NAMALWA (cell line): ENCODE measurements at regions not wholly inside any gene's neighbourhood (a gene's known extent, or its start where the extent isn't known, plus 50 kb on each side); places are given as distances from the start of the nearest gene placed in this dataset.

Experiments used
- DNase-seq: peaks from one replicate; pipeline ENCODE4 v3.0.0-alpha.2; 2015; ENCODE audit warnings: low spot score

DNA sequence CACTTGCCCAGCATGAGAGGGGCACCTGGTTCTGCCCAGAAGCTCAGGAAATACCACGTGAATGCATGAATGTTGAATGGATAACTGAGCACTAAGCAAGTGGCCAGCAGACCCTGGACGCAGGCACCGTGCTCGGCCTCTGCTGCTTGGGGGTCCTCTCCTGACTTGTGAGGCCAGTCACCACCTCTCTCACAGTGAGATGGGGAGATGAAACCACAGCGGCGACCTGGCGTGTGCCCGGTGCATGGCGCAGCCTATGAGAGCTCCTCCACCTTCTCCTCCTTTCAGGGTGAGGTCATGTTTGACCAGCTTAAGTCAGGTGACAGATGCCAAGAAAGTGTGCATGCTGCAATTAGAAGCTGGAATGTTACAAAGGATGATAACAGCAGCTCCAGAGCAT, 75.5 kb downstream of the HMX1 start:
- DNase-seq = no peak

DNA sequence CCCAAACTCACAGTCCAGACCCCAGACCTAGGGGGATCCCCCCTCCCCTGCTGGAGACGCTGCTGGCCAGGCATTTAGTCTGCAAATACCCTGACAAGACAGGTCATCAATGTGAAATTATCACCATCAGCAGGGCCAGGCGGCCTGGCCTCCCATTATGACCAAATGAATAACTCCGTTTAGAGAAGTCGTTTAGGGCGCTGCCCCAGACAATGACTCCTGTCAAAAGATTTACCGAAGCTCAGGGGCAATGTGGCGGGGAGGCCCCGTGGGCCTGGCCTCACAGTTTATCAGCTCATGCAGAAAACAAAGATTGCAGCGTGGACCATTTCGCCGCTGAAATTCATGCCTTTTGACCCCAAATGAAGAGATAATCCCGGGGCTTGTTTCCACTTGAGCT, 76.5 kb downstream of the HMX1 start:
- no peak for DNase-seq

GRCh38 chr4:8794491-8794890, 77.1 kb downstream of the HMX1 start:
- no peak for DNase-seq

DNA sequence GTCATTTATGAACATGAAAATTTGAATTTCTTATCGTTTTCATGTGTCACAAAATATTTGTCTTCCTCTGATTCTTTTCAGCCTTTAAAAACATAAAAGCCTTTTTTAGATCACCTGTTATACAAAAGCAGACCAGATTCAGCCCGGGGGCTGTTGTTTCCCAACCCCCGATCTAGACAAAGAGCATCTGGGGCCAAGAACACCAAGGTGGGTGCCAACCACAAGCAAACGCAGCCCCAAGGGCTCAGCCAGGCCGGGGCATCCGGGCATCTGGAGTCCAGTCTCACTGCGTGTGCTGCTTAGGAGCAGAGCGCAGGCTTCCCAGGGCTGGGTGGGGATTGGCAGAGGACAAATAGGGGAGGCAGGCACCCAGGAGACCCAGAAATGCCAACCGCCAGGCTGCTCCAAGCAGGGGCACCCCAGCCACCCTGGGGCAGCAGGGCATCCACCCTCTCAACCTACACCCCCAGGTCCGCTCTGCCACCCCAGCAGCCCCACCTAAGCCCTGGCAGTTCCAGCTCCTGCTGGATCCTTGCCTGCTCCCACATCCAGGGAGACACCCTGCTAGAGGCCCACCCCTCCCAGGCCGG, 78.0 kb downstream of the HMX1 start:
- DNase-seq = no peak

- DNase-seq = no peak
Measured at GRCh38 chr4:8792491-8792890, 79.1 kb downstream of the HMX1 start.

DNA sequence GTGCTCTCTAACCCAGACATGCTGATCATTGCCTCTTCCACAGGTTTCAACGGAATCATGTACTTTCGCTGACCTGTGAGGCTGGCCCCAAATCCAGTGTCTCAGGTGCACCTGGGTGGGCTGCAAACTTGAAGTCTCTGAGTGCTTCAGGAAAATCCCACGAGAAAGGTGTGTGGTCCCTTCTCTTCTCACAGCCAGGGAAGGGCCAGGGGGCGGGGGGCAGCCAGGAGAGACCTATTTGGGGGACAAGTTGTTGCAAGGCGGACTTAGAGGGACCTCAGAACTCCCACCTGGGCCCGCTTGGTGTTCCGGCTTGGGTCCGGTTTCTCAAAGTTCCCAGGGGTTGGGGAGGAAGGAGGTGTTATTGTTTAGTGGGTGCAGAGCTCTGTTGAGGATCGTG, 80.0 kb downstream of the HMX1 start:
- DNase-seq = no peak

DNA sequence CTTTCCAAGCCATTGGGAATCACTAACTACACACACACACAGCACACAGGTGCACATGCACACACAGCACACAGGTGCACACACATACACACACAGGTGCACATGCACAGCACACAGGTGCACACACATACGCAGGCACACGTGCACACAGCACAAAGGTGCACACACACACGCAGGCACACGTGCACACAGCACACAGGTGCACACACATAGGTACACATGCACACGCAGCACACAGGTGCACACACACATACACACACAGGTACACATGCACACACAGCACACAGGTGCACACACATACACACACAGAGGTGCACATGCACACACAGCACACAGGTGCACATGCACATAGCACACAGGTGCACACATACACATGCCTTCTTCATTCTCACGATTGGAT, 80.9 kb downstream of the HMX1 start:
- DNase-seq = no peak

DNA sequence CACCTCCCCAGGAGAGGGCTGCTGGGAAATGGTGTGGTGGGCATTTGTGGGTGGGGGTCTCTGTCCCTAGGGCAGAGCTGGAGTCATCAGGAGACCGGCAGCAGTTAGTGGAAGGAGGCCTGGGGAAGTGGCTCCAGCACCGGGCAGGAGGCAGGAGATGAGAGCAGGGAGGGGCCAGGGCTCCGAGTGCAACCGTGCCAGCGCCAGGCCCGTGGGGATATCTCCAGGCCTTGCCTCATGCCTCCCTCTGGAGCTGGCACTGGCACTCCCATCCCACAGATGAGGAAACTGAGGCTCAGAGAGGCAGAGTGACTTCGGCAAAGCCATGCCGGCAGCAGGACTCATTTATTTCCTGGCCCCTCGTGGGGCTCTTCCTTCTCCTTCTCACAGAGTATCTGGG, 83.5 kb downstream of the HMX1 start:
- no peak for DNase-seq

GRCh38 chr4:8786166-8786565, 85.5 kb downstream of the HMX1 start:
- DNase-seq = no peak

DNA sequence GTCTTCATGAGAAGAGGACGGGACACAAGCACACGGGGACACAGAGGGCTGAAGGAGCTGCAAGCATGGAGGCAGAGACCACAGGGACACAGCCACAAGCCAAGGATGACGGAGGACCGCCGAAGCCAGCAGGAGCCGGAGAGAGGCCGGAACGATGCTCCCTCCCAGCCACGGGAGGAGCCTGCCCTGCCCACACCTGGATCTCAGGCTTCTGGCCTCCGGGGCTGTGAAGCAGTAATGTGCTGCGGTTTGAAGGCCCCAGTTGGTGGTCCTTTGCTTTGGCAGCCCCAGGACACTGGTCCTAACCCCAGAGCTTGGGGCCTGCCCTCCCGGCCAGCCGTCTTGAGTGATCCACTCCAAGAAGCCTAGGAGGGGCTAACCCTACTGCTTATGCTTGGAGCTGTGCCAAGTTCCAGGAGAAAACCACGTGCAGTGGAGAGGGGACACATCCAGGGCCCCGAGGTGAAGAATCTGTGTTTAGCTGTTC, 85.9 kb downstream of the HMX1 start:
- DNase-seq = no peak

GRCh38 chr4:8783736-8784135, 87.9 kb downstream of the HMX1 start:
- DNase-seq = no peak

GRCh38 chr4:8782135-8782534, 89.5 kb downstream of the HMX1 start:
- no peak for DNase-seq

DNA sequence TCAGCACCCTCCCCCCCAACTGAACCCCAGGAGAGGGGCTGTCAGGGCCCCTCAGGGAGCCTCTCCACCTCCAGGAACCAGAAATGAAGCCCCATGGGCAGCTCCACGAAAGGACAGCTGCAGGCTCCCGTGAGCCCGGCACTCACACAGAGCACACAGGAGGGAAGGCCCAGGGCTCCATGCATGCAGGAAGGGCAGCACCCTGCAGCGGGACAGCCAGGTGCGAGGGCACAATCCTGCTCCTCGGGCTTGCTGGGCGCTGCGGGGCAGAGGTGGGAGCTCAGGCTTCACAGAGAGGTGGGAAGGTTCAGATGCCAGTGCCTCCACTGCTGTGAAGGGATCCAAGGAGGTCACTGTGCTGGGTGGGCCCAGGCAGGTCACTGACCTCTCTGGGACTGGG, 90.0 kb downstream of the HMX1 start:
- no peak for DNase-seq

GRCh38 chr4:8780596-8781368, 90.9 kb downstream of the HMX1 start:
- DNase-seq = no peak

- no peak for DNase-seq
Measured at GRCh38 chr4:8780086-8780485, 91.6 kb downstream of the HMX1 start.

DNA sequence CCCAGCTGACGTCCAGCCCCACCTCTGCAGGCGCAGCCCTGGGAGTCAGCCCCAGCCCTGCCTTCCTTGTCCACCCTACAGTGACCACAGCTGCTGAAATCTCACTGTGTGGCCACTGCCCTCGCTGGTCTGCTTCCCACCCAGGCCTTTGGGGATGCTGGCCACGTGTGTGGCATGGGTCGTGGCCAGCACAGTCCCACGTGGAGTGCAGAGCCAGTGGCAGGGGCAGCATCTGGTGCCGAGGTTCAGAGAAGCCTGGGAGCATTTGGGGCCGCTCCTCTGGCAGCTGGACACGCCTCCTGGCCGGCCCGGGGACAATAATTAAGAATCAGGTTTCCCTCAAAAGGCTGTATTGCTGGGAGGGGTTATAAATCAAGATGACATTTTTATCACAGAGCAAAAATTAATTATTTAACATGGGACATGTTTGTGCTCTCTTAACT, 92.1 kb downstream of the HMX1 start:
- DNase-seq = no peak

GRCh38 chr4:8778760-8779159, 92.9 kb downstream of the HMX1 start:
- DNase-seq = no peak

DNA sequence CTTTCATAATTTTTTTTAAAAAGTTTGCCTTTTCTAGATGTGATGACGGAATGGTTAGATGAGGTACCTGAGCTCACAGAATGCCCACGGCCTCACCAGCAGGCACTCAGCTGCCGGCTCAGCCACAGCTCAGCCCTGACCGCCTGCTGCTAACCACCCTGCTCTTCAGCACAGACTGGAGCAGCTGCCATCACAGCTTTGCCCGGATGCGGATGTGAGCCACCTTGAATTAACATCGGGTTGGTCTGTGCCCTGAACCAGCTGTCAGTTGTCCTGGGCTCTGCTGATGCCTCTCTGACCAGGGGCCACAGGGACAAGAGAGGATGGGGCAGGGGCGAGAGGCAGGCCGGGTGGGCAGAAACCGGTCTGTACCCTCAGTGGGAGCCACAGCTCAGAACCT, 93.3 kb downstream of the HMX1 start:
- DNase-seq = no peak

DNA sequence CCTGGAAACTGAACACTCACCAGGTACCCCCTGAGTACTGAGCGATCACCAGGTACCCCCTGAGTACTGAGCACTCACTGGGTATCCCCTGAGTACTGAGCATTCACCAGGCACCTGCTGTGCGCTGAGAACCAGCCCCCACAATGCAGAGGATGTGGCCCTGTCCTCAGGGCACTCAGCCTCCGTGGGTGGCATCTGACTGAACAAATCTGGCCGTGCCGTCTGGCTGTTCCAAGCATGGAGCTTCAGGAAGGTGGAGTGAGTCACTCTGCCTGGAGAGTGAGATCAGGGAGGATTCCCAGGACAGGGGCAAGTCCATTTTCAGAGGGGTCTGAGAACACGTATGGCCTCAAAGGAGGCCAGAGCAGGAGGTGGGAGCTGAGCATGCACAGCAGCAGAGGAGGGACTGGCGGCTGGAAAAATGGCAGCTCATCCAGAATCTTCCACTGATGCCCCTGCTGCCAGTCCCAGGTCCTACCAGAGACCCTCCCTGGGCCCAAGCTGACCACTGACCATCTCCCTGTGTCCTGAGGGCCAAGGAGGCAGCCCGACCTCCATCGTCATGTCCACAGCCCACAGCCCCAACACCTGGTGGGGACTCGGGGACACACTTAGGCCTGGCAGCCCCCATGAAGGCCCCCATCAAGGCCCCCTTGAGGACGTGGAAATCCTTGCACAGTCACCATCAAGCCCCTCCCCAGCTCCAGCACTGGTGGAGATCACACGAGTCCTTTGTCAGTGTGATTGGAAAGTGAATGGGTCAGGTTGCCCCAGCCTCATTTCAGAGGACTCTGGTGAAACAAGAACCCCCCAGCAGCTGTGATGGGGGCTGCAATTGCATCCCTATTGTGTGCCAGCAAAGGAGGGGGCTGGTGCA, 94.1 kb downstream of the HMX1 start:
- no peak for DNase-seq

- DNase-seq = no peak
Measured at GRCh38 chr4:8776366-8776765, 95.3 kb downstream of the HMX1 start.

DNA sequence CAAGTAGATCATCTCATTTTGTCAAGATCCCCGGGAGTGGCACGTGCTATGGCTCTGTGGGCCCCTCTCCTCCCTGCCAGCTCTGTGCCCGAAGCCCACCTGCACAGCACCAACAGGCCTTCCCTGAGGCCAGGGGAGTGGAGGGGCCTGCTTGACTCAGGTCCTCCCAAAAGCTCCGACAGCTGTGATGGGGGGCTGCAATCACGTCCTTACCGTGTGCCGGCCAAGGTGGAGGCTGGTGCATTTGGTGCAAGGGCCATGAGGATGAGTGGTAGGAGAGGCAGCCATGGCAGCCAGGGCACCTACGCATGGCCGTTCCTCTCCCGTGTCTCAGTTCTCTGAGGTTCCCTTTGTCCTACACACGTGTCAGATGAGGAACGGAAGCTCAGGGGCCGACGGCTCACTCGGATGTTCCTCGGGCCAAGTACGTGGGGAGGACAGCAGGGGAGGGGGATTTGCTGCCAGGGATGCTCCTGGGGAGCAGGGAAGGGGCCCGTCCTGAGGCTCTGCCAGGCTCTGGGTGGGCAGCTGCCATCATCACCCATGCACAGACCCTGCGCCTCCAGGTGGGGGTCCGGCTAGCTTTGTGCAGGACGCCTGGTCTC, 95.8 kb downstream of the HMX1 start:
- no peak for DNase-seq

GRCh38 chr4:8775121-8775520, 96.5 kb downstream of the HMX1 start:
- no peak for DNase-seq
